ENCODE measurements at regions not wholly inside any gene's neighbourhood (a gene's known extent, or its start where the extent isn't known, plus 50 kb on each side); places are given as distances from the start of the nearest gene placed in this dataset.

GRCh38 chr6:88360203-88360797 is 194.2 kb upstream of the CNR1 start:
- Histone ChIP-seq H2AK5ac (ENCODE audit: low read length, severe bottlenecking) (no peak overlapping the region), H3K36me3 (ENCODE audit: control insufficient read depth in 1 of 2, insufficient read depth in 2 of 2, low read depth in 1 of 2, low read length in 2 of 2) (no peaks in the 10 kb centered on the region), H3K4me2 (ENCODE audit: low read length, poor library complexity, severe bottlenecking) (no peak overlapping the region), H3K79me1 (replicated peaks; ENCODE audit: low read length, poor library complexity, severe bottlenecking) (no peaks in the 10 kb centered on the region), H4K91ac (ENCODE audit: low read length) (no peak overlapping the region), H3K9ac (ENCODE audit: low read length) (no peak overlapping the region), H3K27ac (ENCODE audit: low read length, poor library complexity, severe bottlenecking) (peak overlapping the region; percentile 29), H3K9me3 (ENCODE audit: control insufficient read depth, low read length) (no peaks in the 10 kb centered on the region), H2AFZ (ENCODE audit: low read depth, low read length) (no peak overlapping the region), H2BK5ac (ENCODE audit: low read depth, low read length, poor library complexity, severe bottlenecking) (no peak overlapping the region), H3K4me1 (ENCODE audit: control insufficient read depth, insufficient read depth, low read depth, low read length) (peaks cover 2% of the 10 kb centered on the region), H3K18ac (ENCODE audit: low read depth in 1 of 2, low read length in 2 of 2) (no peak overlapping the region), H3K23ac (ENCODE audit: low read length in 2 of 2) (no peak overlapping the region), H2BK15ac (ENCODE audit: low read depth, poor library complexity, severe bottlenecking) (no peak overlapping the region), H2BK12ac (ENCODE audit: low read length in 2 of 2) (no peak overlapping the region), H3K14ac (ENCODE audit: low read length in 2 of 2) (no peak overlapping the region), H2BK120ac (ENCODE audit: low read depth, low read length) (no peak overlapping the region), H3K27me3 (ENCODE audit: control insufficient read depth in 1 of 2, insufficient read depth in 1 of 2, low read length in 2 of 2) (no peaks in the 10 kb centered on the region), H4K8ac (ENCODE audit: low read length) (no peak overlapping the region), H3K4me3 (ENCODE audit: insufficient read depth in 1 of 2, low read depth in 1 of 2, low read length in 2 of 2) (no peak overlapping the region), H3K4ac (ENCODE audit: low read depth in 1 of 2, low read length in 2 of 2) (no peak overlapping the region)
- DNase-seq: no peak
- 13% methylated on average over 1 of the region's 1 CpG for WGBS

- Histone ChIP-seq H2BK5ac (ENCODE audit: low read depth, low read length, poor library complexity, severe bottlenecking) (no peak overlapping the region), H3K4ac (ENCODE audit: low read depth in 1 of 2, low read length in 2 of 2) (no peak overlapping the region), H3K36me3 (ENCODE audit: control insufficient read depth in 1 of 2, insufficient read depth in 2 of 2, low read depth in 1 of 2, low read length in 2 of 2) (no peaks in the 10 kb centered on the region), H3K14ac (ENCODE audit: low read length in 2 of 2) (no peak overlapping the region), H2AK5ac (ENCODE audit: low read length, severe bottlenecking) (peak overlapping the region; percentile 49), H4K8ac (ENCODE audit: low read length) (no peak overlapping the region), H3K4me2 (ENCODE audit: low read length, poor library complexity, severe bottlenecking) (no peak overlapping the region), H3K9ac (ENCODE audit: low read length) (no peak overlapping the region), H3K9me3 (ENCODE audit: control insufficient read depth, low read length) (no peaks in the 10 kb centered on the region), H3K4me1 (ENCODE audit: control insufficient read depth, insufficient read depth, low read depth, low read length) (peaks cover 2% of the 10 kb centered on the region), H2AFZ (ENCODE audit: low read depth, low read length) (no peak overlapping the region), H4K91ac (ENCODE audit: low read length) (no peak overlapping the region), H3K27ac (ENCODE audit: low read length, poor library complexity, severe bottlenecking) (peak overlapping the region; percentile 32), H3K79me1 (replicated peaks; ENCODE audit: low read length, poor library complexity, severe bottlenecking) (no peaks in the 10 kb centered on the region), H2BK120ac (ENCODE audit: low read depth, low read length) (no peak overlapping the region), H3K18ac (ENCODE audit: low read depth in 1 of 2, low read length in 2 of 2) (no peak overlapping the region), H2BK12ac (ENCODE audit: low read length in 2 of 2) (no peak overlapping the region), H2BK15ac (ENCODE audit: low read depth, poor library complexity, severe bottlenecking) (no peak overlapping the region), H3K4me3 (ENCODE audit: insufficient read depth in 1 of 2, low read depth in 1 of 2, low read length in 2 of 2) (no peak overlapping the region), H3K27me3 (ENCODE audit: control insufficient read depth in 1 of 2, insufficient read depth in 1 of 2, low read length in 2 of 2) (no peaks in the 10 kb centered on the region), H3K23ac (ENCODE audit: low read length in 2 of 2) (no peak overlapping the region)
- DNase-seq: no peak
- 75% methylated on average over 3 of the region's 3 CpGs for WGBS
These were observed 193.5 kb upstream of the CNR1 start for GRCh38 chr6:88359530-88360202.

GRCh38 chr6:88358846-88359245 is 192.7 kb upstream of the CNR1 start:
- no peak overlapping the region for H4K8ac ChIP-seq (ENCODE audit: low read length)
- H3K4me2 ChIP-seq (ENCODE audit: low read length, poor library complexity, severe bottlenecking): no peak overlapping the region
- DNase-seq: no peak
- H4K91ac ChIP-seq (ENCODE audit: low read length): no peak overlapping the region
- H3K18ac ChIP-seq (ENCODE audit: low read depth in 1 of 2, low read length in 2 of 2): no peak overlapping the region
- H2BK120ac ChIP-seq (ENCODE audit: low read depth, low read length): no peak overlapping the region
- H2BK5ac ChIP-seq (ENCODE audit: low read depth, low read length, poor library complexity, severe bottlenecking): no peak overlapping the region
- H3K27ac ChIP-seq (ENCODE audit: low read length, poor library complexity, severe bottlenecking): no peak overlapping the region
- H3K4me1 ChIP-seq (ENCODE audit: control insufficient read depth, insufficient read depth, low read depth, low read length): peaks cover 2% of the 10 kb centered on the region
- no peak overlapping the region for H3K23ac ChIP-seq (ENCODE audit: low read length in 2 of 2)
- no peaks in the 10 kb centered on the region for H3K9me3 ChIP-seq (ENCODE audit: control insufficient read depth, low read length)
- H3K79me1 ChIP-seq (replicated peaks; ENCODE audit: low read length, poor library complexity, severe bottlenecking): no peaks in the 10 kb centered on the region
- no peak overlapping the region for H3K4me3 ChIP-seq (ENCODE audit: insufficient read depth in 1 of 2, low read depth in 1 of 2, low read length in 2 of 2)
- no peak overlapping the region for H2BK15ac ChIP-seq (ENCODE audit: low read depth, poor library complexity, severe bottlenecking)
- no peak overlapping the region for H2AFZ ChIP-seq (ENCODE audit: low read depth, low read length)
- H2BK12ac ChIP-seq (ENCODE audit: low read length in 2 of 2): no peak overlapping the region
- H3K36me3 ChIP-seq (ENCODE audit: control insufficient read depth in 1 of 2, insufficient read depth in 2 of 2, low read depth in 1 of 2, low read length in 2 of 2): no peaks in the 10 kb centered on the region
- no peak overlapping the region for H3K9ac ChIP-seq (ENCODE audit: low read length)
- no peak overlapping the region for H3K4ac ChIP-seq (ENCODE audit: low read depth in 1 of 2, low read length in 2 of 2)
- H2AK5ac ChIP-seq (ENCODE audit: low read length, severe bottlenecking): no peak overlapping the region
- no peaks in the 10 kb centered on the region for H3K27me3 ChIP-seq (ENCODE audit: control insufficient read depth in 1 of 2, insufficient read depth in 1 of 2, low read length in 2 of 2)
- no peak overlapping the region for H3K14ac ChIP-seq (ENCODE audit: low read length in 2 of 2)

- H3K9me3 ChIP-seq (ENCODE audit: control insufficient read depth, low read length): no peaks in the 10 kb centered on the region
- H2BK12ac ChIP-seq (ENCODE audit: low read length in 2 of 2): no peak overlapping the region
- H2BK5ac ChIP-seq (ENCODE audit: low read depth, low read length, poor library complexity, severe bottlenecking): no peak overlapping the region
- H3K36me3 ChIP-seq (ENCODE audit: control insufficient read depth in 1 of 2, insufficient read depth in 2 of 2, low read depth in 1 of 2, low read length in 2 of 2): no peaks in the 10 kb centered on the region
- no peak overlapping the region for H4K8ac ChIP-seq (ENCODE audit: low read length)
- H3K18ac ChIP-seq (ENCODE audit: low read depth in 1 of 2, low read length in 2 of 2): no peak overlapping the region
- DNase-seq: no peak
- H3K27ac ChIP-seq (ENCODE audit: low read length, poor library complexity, severe bottlenecking): no peak overlapping the region
- no peak overlapping the region for H2BK120ac ChIP-seq (ENCODE audit: low read depth, low read length)
- H3K4me1 ChIP-seq (ENCODE audit: control insufficient read depth, insufficient read depth, low read depth, low read length): no peaks in the 10 kb centered on the region
- H3K9ac ChIP-seq (ENCODE audit: low read length): no peak overlapping the region
- H2AFZ ChIP-seq (ENCODE audit: low read depth, low read length): no peak overlapping the region
- H3K79me1 ChIP-seq (replicated peaks; ENCODE audit: low read length, poor library complexity, severe bottlenecking): no peaks in the 10 kb centered on the region
- no peak overlapping the region for H4K91ac ChIP-seq (ENCODE audit: low read length)
- no peak overlapping the region for H2AK5ac ChIP-seq (ENCODE audit: low read length, severe bottlenecking)
- H3K23ac ChIP-seq (ENCODE audit: low read length in 2 of 2): no peak overlapping the region
- no peak overlapping the region for H3K14ac ChIP-seq (ENCODE audit: low read length in 2 of 2)
- H3K27me3 ChIP-seq (ENCODE audit: control insufficient read depth in 1 of 2, insufficient read depth in 1 of 2, low read length in 2 of 2): no peaks in the 10 kb centered on the region
- no peak overlapping the region for H2BK15ac ChIP-seq (ENCODE audit: low read depth, poor library complexity, severe bottlenecking)
- H3K4me2 ChIP-seq (ENCODE audit: low read length, poor library complexity, severe bottlenecking): no peak overlapping the region
- no CpG with 5 or more reads among the region's 1 CpG for WGBS
- no peak overlapping the region for H3K4ac ChIP-seq (ENCODE audit: low read depth in 1 of 2, low read length in 2 of 2)
- H3K4me3 ChIP-seq (ENCODE audit: insufficient read depth in 1 of 2, low read depth in 1 of 2, low read length in 2 of 2): no peak overlapping the region
These were observed 183.4 kb upstream of the CNR1 start for GRCh38 chr6:88349511-88349910.

Measured in mesenchymal stem cell (in vitro differentiated cells and primary cell).